Hepatocyte (in vitro differentiated cells): ENCODE measurements at regions not wholly inside any gene's neighbourhood (a gene's known extent, or its start where the extent isn't known, plus 50 kb on each side); places are given as distances from the start of the nearest gene placed in this dataset.
"Not testable (repeated sequence)": the region's sequence is repeated elsewhere in the genome, so short reads cannot be mapped to it uniquely, and the experiment has no call there.

ENCODE experiments used
- DNase-seq: peaks from one replicate; pipeline ENCODE4 v3.0.0-alpha.2; 2016; ENCODE audit warnings: low spot score
- H2AFZ ChIP-seq: fragments of 200-600 bp; sonication (generic); 2 replicates; pipeline ENCODE4 v1.6.0; 2016; ENCODE audit warnings: antibody characterized with exemption, mild to moderate bottlenecking
- H3K27ac ChIP-seq: fragments of 200-600 bp; sonication (generic); 2 replicates; pipeline ENCODE4 v1.5.1; 2016; ENCODE audit warnings: mild to moderate bottlenecking
- H3K27me3 ChIP-seq: fragments of 200-600 bp; sonication (generic); 2 replicates; pipeline ENCODE4 v1.6.1; 2016
- H3K36me3 ChIP-seq: fragments of 200-600 bp; sonication (generic); replicated peaks from 2 replicates; pipeline ENCODE4 v1.5.1; 2016; ENCODE audit warnings: low read depth; ENCODE audit not compliant: insufficient read depth
- H3K4me1 ChIP-seq: fragments of 200-600 bp; sonication (generic); 2 replicates; pipeline ENCODE4 v1.5.1; 2016; ENCODE audit warnings: mild to moderate bottlenecking, moderate library complexity; ENCODE audit not compliant: insufficient read depth
- H3K4me2 ChIP-seq: fragments of 200-600 bp; sonication (generic); 2 replicates; pipeline ENCODE4 v1.6.0; 2016
- H3K4me3 ChIP-seq: fragments of 200-600 bp; sonication (generic); 2 replicates; pipeline ENCODE4 v1.5.1; 2016; ENCODE audit warnings: mild to moderate bottlenecking
- H3K79me2 ChIP-seq: fragments of 200-600 bp; sonication (generic); 2 replicates; pipeline ENCODE4 v1.6.0; 2017; ENCODE audit warnings: mild to moderate bottlenecking
- H3K9me2 ChIP-seq: fragments of 200-600 bp; sonication (generic); replicated peaks from 2 replicates; pipeline ENCODE4 v1.6.0; 2017; ENCODE audit warnings: mild to moderate bottlenecking; ENCODE audit not compliant: insufficient read depth
- H3K9me3 ChIP-seq: fragments of 200-600 bp; sonication (generic); 2 replicates; pipeline ENCODE4 v1.5.1; 2016; ENCODE audit warnings: low read depth, mild to moderate bottlenecking
- H4K20me1 ChIP-seq: fragments of 200-600 bp; sonication (generic); 2 replicates; pipeline ENCODE4 v1.6.0; 2016; ENCODE audit warnings: mild to moderate bottlenecking; ENCODE audit not compliant: insufficient read depth, poor library complexity, severe bottlenecking
- EZH2 ChIP-seq: fragments of 200-600 bp; sonication (generic); IDR thresholded peaks from 2 replicates; pipeline ENCODE4 v1.6.1; 2016; ENCODE audit warnings: antibody characterized with exemption, mild to moderate bottlenecking, borderline replicate concordance
- EZH2phosphoT487 ChIP-seq: fragments of 200-600 bp; sonication (generic); IDR thresholded peaks from one replicate; pipeline ENCODE4 v1.6.1; 2018; ENCODE audit warnings: antibody characterized with exemption, mild to moderate bottlenecking, low read depth, moderate library complexity; ENCODE audit not compliant: unreplicated experiment, severe bottlenecking
- WGBS: methylation state at CpG from one replicate; pipeline ENCODE4 v1.1.6; 2016; ENCODE audit warnings: low lambda C conversion rate; ENCODE audit errors: missing lambda C conversion rate; 5-methylcytosine and 5-hydroxymethylcytosine counted together
- TF ChIP-seq, protein P1 (sequence below): fragments of 200-600 bp; sonication (generic); IDR thresholded peaks from 2 replicates; pipeline ENCODE4 v1.5.1; 2016; ENCODE audit warnings: antibody characterized with exemption, mild to moderate bottlenecking; ENCODE audit not compliant: poor library complexity

- Histone ChIP-seq H3K4me2 (no peak overlapping the region), H3K79me2 (no peaks in the 10 kb centered on the region), H3K27me3 (no peaks in the 10 kb centered on the region), H2AFZ (no peak overlapping the region), H3K27ac (no peak overlapping the region), H3K4me3 (no peak overlapping the region), H4K20me1 (no peaks in the 10 kb centered on the region), H3K4me1 (peaks cover 6% of the 10 kb centered on the region), H3K9me3 (no peaks in the 10 kb centered on the region), H3K9me2 (no peaks in the 10 kb centered on the region), H3K36me3 (no peaks in the 10 kb centered on the region)
- no peak for TF ChIP-seq EZH2phosphoT487
- TF ChIP-seq EZH2 = no peak
- TF ChIP-seq, protein P1, sequence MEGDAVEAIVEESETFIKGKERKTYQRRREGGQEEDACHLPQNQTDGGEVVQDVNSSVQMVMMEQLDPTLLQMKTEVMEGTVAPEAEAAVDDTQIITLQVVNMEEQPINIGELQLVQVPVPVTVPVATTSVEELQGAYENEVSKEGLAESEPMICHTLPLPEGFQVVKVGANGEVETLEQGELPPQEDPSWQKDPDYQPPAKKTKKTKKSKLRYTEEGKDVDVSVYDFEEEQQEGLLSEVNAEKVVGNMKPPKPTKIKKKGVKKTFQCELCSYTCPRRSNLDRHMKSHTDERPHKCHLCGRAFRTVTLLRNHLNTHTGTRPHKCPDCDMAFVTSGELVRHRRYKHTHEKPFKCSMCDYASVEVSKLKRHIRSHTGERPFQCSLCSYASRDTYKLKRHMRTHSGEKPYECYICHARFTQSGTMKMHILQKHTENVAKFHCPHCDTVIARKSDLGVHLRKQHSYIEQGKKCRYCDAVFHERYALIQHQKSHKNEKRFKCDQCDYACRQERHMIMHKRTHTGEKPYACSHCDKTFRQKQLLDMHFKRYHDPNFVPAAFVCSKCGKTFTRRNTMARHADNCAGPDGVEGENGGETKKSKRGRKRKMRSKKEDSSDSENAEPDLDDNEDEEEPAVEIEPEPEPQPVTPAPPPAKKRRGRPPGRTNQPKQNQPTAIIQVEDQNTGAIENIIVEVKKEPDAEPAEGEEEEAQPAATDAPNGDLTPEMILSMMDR = no peak
- DNase-seq = no peak
- 81% methylated on average over 8 of the region's 9 CpGs for WGBS
Observed at GRCh38 chr16:29313559-29314048, 92.9 kb downstream of the NPIPB11 start.

- Histone ChIP-seq H3K4me2 (no peak overlapping the region), H3K9me2 (no peaks in the 10 kb centered on the region), H3K27ac (no peak overlapping the region), H3K36me3 (no peaks in the 10 kb centered on the region), H3K4me3 (no peak overlapping the region), H3K79me2 (no peaks in the 10 kb centered on the region), H4K20me1 (no peaks in the 10 kb centered on the region), H3K4me1 (peaks cover 6% of the 10 kb centered on the region), H3K27me3 (no peaks in the 10 kb centered on the region), H3K9me3 (no peaks in the 10 kb centered on the region), H2AFZ (no peak overlapping the region)
- WGBS = 77% methylated on average over 20 of the region's 33 CpGs
- TF ChIP-seq EZH2 = no peak
- TF ChIP-seq, protein P1 = no peak
- TF ChIP-seq EZH2phosphoT487 = no peak
- DNase-seq = no peak
Observed at GRCh38 chr16:29312835-29313558, 93.5 kb downstream of the NPIPB11 start.

- H2AFZ ChIP-seq, H3K27me3 ChIP-seq, H3K4me1 ChIP-seq, H3K4me3 ChIP-seq, H3K36me3 ChIP-seq, H3K9me3 ChIP-seq, DNase-seq, H3K9me2 ChIP-seq, H3K4me2 ChIP-seq, H3K79me2 ChIP-seq, H4K20me1 ChIP-seq, H3K27ac ChIP-seq: not testable (repeated sequence)
- WGBS = 95% methylated on average over 18 of the region's 18 CpGs
Observed at GRCh38 chr16:29312345-29312675, 94.2 kb downstream of the NPIPB11 start.

DNA sequence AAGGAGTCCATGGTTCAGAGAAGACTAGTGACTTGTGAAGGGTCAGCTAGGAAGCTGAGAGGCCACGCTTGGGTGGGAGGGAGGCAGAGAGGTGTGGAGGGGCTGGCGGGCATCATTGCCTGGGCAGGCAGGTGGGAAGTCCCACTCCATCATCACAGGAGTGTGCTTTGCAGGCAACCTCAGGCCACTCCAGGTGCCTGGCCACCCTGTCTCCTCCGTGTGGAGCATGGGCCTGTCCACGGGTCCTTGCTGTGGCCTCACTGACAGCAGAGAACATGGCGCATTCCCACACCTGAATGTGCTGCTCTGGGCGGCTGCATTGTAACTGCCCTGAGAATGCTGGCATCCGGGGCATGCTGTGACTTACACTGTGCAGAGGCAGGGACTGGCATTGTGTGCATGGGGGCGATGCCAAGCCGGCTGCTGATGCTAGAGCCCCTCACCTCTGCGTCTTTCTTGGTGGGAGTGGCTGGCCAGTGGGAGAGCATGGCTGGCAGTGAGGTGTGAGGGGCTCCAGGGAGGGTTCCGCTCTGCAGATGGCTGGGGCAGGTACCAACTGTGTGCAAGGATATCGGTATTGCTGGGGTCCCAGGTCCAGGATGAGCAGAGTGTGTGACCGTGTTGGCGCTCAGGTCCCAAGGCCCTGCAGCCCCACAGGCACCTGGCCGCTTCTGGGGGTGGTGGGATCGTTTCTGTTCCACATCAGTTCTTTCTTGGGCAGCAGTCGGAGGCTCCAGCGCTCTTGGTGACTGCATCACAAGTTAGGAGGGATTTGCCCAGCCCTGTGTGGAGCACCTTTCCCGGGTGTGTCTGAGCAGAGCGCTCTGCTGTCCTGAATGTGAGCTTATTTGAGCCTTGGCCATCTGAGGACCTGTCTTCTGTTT lies 94.8 kb downstream of the NPIPB11 start:
- no peak overlapping the region for H3K4me3 ChIP-seq
- no peak for DNase-seq
- no peaks in the 10 kb centered on the region for H3K27me3 ChIP-seq
- H3K4me1 ChIP-seq = peaks cover 6% of the 10 kb centered on the region
- H3K4me2 ChIP-seq = no peak overlapping the region
- TF ChIP-seq EZH2 (no peak), EZH2phosphoT487 (no peak)
- TF ChIP-seq, protein P1 = no peak
- no peak overlapping the region for H2AFZ ChIP-seq
- H4K20me1 ChIP-seq = no peaks in the 10 kb centered on the region
- H3K9me2 ChIP-seq = no peaks in the 10 kb centered on the region
- no peaks in the 10 kb centered on the region for H3K36me3 ChIP-seq
- H3K27ac ChIP-seq = no peak overlapping the region
- 96% methylated on average over 19 of the region's 20 CpGs for WGBS
- no peaks in the 10 kb centered on the region for H3K79me2 ChIP-seq
- H3K9me3 ChIP-seq = no peaks in the 10 kb centered on the region
